Esophagus squamous epithelium (tissue), 5 donors: ENCODE measurements at regions not wholly inside any gene's neighbourhood (a gene's known extent, or its start where the extent isn't known, plus 50 kb on each side); places are given as distances from the start of the nearest gene placed in this dataset.
"Not testable (repeated sequence)": the region's sequence is repeated elsewhere in the genome, so short reads cannot be mapped to it uniquely, and the experiment has no call there.

Experiments
- DNase-seq: peaks from one replicate; lab custom pipeline; 2025; lab: John Stamatoyannopoulos, UW
- H3K27ac ChIP-seq, 4 donors: fragments of 200-600 bp; sonication (generic); one replicate each; pipeline ENCODE4 v1.5.1; 2016 to 2019; ENCODE audit warnings: mild to moderate bottlenecking in 1 of 4
- H3K27me3 ChIP-seq, 4 donors: fragments of 200-600 bp; sonication (generic); 1 replicate in 3 of 4; 2 replicates in 1 of 4; pipeline versions ENCODE4 v1.5.1 to v1.6.0; 2017 to 2021; ENCODE audit warnings: antibody characterized with exemption in 1 of 4
- H3K36me3 ChIP-seq, 3 donors: fragments of 200-600 bp; sonication (generic); one replicate each; pipeline ENCODE4 v1.5.1; 2016 to 2019
- H3K4me1 ChIP-seq, 3 donors: fragments of 200-600 bp; sonication (generic); one replicate each; pipeline ENCODE4 v1.5.1; 2017 to 2019
- H3K4me3 ChIP-seq, 4 donors: fragments of 200-600 bp; sonication (generic); 1 replicate in 3 of 4; 2 replicates in 1 of 4; pipeline ENCODE4 v1.5.1; 2016 to 2019; ENCODE audit warnings: mild to moderate bottlenecking in 2 of 4, moderate library complexity in 1 of 4
- H3K9me3 ChIP-seq, 3 donors: fragments of 200-600 bp; sonication (generic); one replicate each; pipeline ENCODE4 v1.5.1; 2016 to 2019
- POLR2A ChIP-seq, 4 donors: fragments of 450-650 bp; IDR thresholded peaks; one replicate each; pipeline ENCODE4 v1.6.1; 2017; ENCODE audit warnings: antibody characterized with exemption in 4 of 4, mild to moderate bottlenecking in 4 of 4, moderate library complexity in 3 of 4
- WGBS, 2 donors: methylation state at CpG; one replicate each; pipeline ENCODE4 v1.1.5; 2018; 5-methylcytosine and 5-hydroxymethylcytosine counted together
- intact Hi-C: fragments of 100-400 bp; cut with DNase I; formaldehyde crosslinking; loops from one replicate; pipeline ENCODE4 v1.15.0; 2022
- TF ChIP-seq, protein P1 (sequence below), 6 experiments: fragments of 450-650 bp in 4 of 6; fragments of 200-600 bp in 2 of 6; sonication (generic) in 2 of 6; IDR thresholded peaks; one replicate each; pipeline ENCODE4 v1.5.1; 2016 to 2019; ENCODE audit warnings: antibody characterized with exemption in 6 of 6, mild to moderate bottlenecking in 4 of 6, moderate library complexity in 4 of 6
- donor health status: DM: yes; HTN: yes; CAD: no.

DNA sequence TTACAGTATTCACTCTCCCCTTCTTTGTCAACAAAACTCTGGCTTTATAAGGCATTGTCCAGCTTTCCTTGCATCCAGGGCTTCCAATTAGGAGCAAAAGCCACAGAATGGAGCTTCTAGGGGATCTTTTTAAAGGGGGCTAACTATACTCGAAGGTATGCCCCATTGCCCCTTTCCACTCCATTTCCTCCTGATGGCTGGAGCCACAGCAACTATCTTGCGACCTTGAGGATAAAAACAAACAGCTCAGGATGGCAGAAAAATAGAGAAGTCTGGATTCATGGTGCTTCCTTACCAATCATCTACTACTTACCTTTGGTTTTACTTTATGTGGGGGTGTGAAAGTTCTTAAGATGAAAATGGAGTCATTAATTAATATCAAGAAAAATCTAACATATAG is 206.3 kb upstream of the PODXL start:
- TF ChIP-seq POLR2A (IDR thresholded peaks at IDR 0.05): no peak
- TF ChIP-seq, protein P1, sequence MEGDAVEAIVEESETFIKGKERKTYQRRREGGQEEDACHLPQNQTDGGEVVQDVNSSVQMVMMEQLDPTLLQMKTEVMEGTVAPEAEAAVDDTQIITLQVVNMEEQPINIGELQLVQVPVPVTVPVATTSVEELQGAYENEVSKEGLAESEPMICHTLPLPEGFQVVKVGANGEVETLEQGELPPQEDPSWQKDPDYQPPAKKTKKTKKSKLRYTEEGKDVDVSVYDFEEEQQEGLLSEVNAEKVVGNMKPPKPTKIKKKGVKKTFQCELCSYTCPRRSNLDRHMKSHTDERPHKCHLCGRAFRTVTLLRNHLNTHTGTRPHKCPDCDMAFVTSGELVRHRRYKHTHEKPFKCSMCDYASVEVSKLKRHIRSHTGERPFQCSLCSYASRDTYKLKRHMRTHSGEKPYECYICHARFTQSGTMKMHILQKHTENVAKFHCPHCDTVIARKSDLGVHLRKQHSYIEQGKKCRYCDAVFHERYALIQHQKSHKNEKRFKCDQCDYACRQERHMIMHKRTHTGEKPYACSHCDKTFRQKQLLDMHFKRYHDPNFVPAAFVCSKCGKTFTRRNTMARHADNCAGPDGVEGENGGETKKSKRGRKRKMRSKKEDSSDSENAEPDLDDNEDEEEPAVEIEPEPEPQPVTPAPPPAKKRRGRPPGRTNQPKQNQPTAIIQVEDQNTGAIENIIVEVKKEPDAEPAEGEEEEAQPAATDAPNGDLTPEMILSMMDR (IDR thresholded peaks at IDR 0.05): no peak
- no peak overlapping the region for H3K27ac ChIP-seq
- DNase-seq: no peak
- no peak overlapping the region for H3K4me3 ChIP-seq
- no peaks in the 10 kb centered on the region for H3K4me1 ChIP-seq
- no peaks in the 10 kb centered on the region for H3K9me3 ChIP-seq
- H3K27me3 ChIP-seq: peaks cover 0 to 29% (median 0%) of the 10 kb centered on the region in 4 donors
- 58 to 71% methylated on average over 2 of the region's 2 CpGs for WGBS, 2 donors
- intact Hi-C loops: no loop called here
- H3K36me3 ChIP-seq: no peaks in the 10 kb centered on the region

DNA sequence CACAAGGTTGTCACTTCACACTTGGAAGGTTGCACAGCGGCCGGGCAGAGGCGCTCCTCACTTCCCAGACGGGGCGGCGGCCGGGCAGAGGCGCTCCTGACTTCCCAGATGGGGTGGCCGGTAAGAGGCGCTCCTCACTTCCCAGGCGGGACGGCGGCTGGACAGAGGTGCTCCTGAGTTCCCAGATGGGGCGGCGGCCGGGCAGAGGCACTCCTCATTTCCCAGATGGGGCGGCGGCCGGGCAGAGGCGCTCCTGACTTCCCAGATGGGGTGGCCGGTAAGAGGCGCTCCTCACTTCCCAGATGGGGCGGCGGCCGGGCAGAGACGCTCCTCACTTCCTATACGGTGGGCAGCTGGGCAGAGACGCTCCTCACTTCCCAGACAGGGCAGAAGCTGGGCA is 199.4 kb upstream of the PODXL start:
- H3K36me3 ChIP-seq, H3K9me3 ChIP-seq, H3K4me3 ChIP-seq, H3K27ac ChIP-seq, H3K4me1 ChIP-seq, H3K27me3 ChIP-seq, DNase-seq, intact Hi-C loops: not testable (repeated sequence)
- 96% methylated on average over 4 of the region's 28 CpGs; no CpG with 5 or more reads in 1 of the 2 donors for WGBS, 2 donors

DNA sequence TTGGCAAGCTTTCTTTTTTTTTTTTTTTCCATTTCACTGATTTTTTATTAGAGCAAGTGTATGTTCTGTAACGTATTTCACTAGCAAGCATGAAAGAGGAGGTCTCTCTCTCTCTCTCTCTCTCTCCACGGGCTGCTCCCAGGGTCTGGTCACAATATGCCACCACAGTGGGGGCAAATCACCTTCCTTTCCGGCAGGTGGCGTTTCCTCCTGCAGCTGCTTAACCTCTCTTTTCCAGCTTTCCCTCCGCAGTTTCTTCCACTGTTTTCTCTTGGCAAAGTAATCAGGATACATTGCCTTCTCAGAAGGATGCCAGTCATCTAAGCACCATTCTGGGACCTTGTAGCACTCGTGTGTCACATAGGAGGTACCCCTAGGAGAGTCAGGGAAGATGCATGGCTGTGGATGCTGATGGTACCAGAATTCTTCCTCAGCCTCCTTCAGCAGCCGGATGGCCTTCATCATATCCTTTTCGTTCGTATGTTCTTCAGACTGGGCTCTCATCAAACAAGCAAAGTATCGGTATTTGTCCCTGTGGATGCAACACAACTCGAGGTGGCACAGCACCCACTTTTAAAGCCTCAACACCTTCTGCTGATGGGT is 197.3 kb upstream of the PODXL start:
- no peak for TF ChIP-seq POLR2A (IDR thresholded peaks at IDR 0.05)
- TF ChIP-seq, protein P1 (IDR thresholded peaks at IDR 0.05): no peak
- Histone ChIP-seq H3K4me3 (no peak overlapping the region), H3K27me3 (peaks cover 0 to 4% (median 0%) of the 10 kb centered on the region in 4 donors), H3K27ac (no peak overlapping the region), H3K4me1 (no peaks in the 10 kb centered on the region), H3K9me3 (no peaks in the 10 kb centered on the region), H3K36me3 (no peaks in the 10 kb centered on the region)
- intact Hi-C loops: no loop called here
- DNase-seq: no peak
- WGBS, 2 donors: 41 to 45% methylated on average over 11 of the region's 11 CpGs

DNA sequence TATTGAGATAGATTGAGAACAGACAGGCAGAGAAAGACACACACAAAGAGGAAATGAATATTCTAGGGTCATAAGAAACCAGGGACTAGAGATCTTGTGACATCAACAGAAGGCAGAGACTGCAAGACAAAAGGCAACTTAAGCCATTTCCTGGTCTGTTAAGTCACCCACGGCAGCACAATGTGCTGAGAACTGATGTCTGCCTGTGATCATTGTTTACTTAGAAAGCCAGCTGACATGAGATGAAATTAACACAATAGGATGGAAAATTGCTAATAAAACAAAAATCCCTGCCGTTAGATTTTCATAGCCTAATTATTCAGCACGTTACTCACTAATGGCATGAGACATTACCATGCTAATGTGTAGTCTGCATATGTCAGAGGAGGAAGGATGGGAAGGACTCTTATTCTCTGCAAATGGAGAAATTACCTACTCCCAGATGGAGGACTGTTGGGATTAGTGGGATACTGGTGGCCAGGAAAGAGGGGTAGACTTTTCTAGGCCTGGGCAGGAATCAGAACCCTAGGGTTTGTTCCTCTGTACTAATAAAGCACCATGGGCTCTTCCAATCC is 191.3 kb upstream of the PODXL start:
- no peak overlapping the region for H3K27ac ChIP-seq
- TF ChIP-seq, protein P1 (IDR thresholded peaks at IDR 0.05): no peak
- TF ChIP-seq POLR2A (IDR thresholded peaks at IDR 0.05): no peak
- intact Hi-C loops: no loop called here

DNA sequence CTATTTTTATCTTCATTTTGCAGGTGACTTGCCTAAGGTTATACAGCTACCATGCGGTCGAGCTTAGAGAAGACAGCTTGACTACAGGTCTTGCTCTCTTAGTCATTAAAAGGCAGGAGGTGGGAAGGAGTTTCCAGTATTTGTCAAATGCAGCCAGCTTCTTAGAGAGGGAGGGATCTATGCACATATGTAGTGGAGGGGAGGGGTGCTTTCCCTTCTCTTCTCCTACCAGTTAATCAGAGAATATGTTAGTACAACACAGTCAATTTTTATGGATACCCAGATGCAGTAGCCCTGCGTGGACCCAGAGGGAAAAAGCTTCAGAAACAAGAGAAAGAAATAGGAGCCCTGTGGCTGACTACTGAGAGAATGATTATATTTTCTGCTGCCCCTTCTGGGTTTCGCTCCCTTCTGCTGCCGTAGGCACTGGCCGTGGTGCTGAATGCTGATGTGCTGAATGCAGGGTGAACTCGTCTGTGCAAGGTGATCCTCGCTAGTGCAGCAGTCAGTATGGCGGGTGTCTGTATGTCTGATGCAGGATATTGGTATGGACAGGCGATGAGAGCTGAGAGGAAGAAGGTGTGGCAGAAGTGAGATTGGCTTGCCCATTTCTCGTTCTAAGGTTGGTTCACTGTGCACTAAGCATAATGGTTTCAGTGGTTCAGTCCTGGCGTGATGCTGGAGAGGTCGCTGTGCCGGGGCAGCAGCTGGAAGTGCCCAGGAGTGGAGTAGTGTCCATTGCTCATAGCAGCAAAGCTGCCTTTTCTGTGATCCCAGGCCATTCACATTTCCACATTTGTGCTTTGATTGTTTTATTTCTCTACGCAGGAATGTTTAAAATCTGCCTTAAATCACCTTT is 189.2 kb upstream of the PODXL start:
- DNase-seq: no peak
- no peak overlapping the region for H3K4me3 ChIP-seq
- no peaks in the 10 kb centered on the region for H3K36me3 ChIP-seq
- H3K27ac ChIP-seq: no peak overlapping the region
- intact Hi-C loops: no loop called here
- 46 to 48% methylated on average over 15 of the region's 15 CpGs for WGBS, 2 donors
- no peak for TF ChIP-seq POLR2A (IDR thresholded peaks at IDR 0.05)
- TF ChIP-seq, protein P1 (IDR thresholded peaks at IDR 0.05): no peak
- H3K9me3 ChIP-seq: no peaks in the 10 kb centered on the region
- peaks cover 0 to 10% (median 0%) of the 10 kb centered on the region in 4 donors for H3K27me3 ChIP-seq
- no peaks in the 10 kb centered on the region for H3K4me1 ChIP-seq

More for the DNA sequence above, 191.3 kb upstream of the PODXL start:
- no peak for DNase-seq
- peaks cover 0 to 3% (median 0%) of the 10 kb centered on the region in 4 donors for H3K27me3 ChIP-seq
- WGBS, 2 donors: 10 to 15% methylated on average over 3 of the region's 3 CpGs
- no peaks in the 10 kb centered on the region for H3K36me3 ChIP-seq
- H3K9me3 ChIP-seq: no peaks in the 10 kb centered on the region
- H3K4me1 ChIP-seq: no peaks in the 10 kb centered on the region
- no peak overlapping the region for H3K4me3 ChIP-seq
